H1 (cell line): ENCODE measurements at regions not wholly inside any gene's neighbourhood (a gene's known extent, or its start where the extent isn't known, plus 50 kb on each side); places are given as distances from the start of the nearest gene placed in this dataset.
"Not testable (repeated sequence)": the region's sequence is repeated elsewhere in the genome, so short reads cannot be mapped to it uniquely, and the experiment has no call there.

Experiments
- CTCF ChIA-PET: fragments of 300-600 bp; sonication (Branson Sonifier 250); formaldehyde crosslinking; loops from one replicate; lab custom pipeline; 2021; ENCODE audit not compliant: partially characterized antibody; lab: Charles Lee
- POLR2A ChIA-PET: fragments of 300-600 bp; sonication (Branson Sonifier 250); formaldehyde crosslinking; loops from one replicate; lab custom pipeline; 2021; ENCODE audit warnings: inconsistent platforms; ENCODE audit not compliant: partially characterized antibody; lab: Charles Lee
- DNase-seq, 2 experiments: peaks; one replicate each; pipeline versions ENCODE4 v3.0.0 to v3.0.0-alpha.2; 2010 to 2022; ENCODE audit warnings: low spot score in 2 of 2, low read depth in 1 of 2, mixed read lengths in 1 of 2
- FAIRE-seq: peaks from 2 replicates; lab custom pipeline; 2011; peaks lifted over from hg19 to GRCh38; lab: Jason Lieb, UNC
- H2AFZ ChIP-seq: 2 replicates; pipeline ENCODE4 v1.8.1; 2012; ENCODE audit warnings: low read length, inconsistent platforms
- H2AK5ac ChIP-seq: 2 replicates; pipeline ENCODE4 v1.6.1; 2013; ENCODE audit warnings: low read depth, low read length
- H2BK120ac ChIP-seq: replicated peaks from 2 replicates; pipeline ENCODE3; 2013; ENCODE audit warnings: low read depth, low read length, inconsistent platforms
- H2BK12ac ChIP-seq: 2 replicates; pipeline ENCODE4 v1.6.1; 2013; ENCODE audit warnings: low read depth, low read length
- H2BK15ac ChIP-seq: 2 replicates; pipeline ENCODE4 v1.6.1; 2013; ENCODE audit warnings: low read length
- H2BK20ac ChIP-seq: 2 replicates; pipeline ENCODE4 v1.6.1; 2013; ENCODE audit warnings: low read length
- H2BK5ac ChIP-seq: 2 replicates; pipeline ENCODE4 v1.6.1; 2013; ENCODE audit warnings: low read depth, low read length
- H3K14ac ChIP-seq: 2 replicates; pipeline ENCODE4 v1.6.1; 2013; ENCODE audit warnings: inconsistent platforms; ENCODE audit not compliant: insufficient read length
- H3K18ac ChIP-seq: 2 replicates; pipeline ENCODE4 v1.6.1; 2013; ENCODE audit warnings: low read length; ENCODE audit errors: extremely low read depth
- H3K23ac ChIP-seq: 2 replicates; pipeline ENCODE4 v1.6.1; 2013; ENCODE audit warnings: inconsistent platforms; ENCODE audit not compliant: insufficient read length
- H3K23me2 ChIP-seq: 2 replicates; pipeline ENCODE4 v1.6.1; 2013; ENCODE audit warnings: low read depth, low read length
- H3K27ac ChIP-seq: 2 replicates; pipeline ENCODE4 v1.6.1; 2011; ENCODE audit warnings: low read depth, low read length, inconsistent platforms
- H3K27me3 ChIP-seq, 4 experiments: replicated peaks in 1 of 4; 1 replicate in 1 of 4; 2 replicates in 3 of 4; pipeline versions ENCODE4 v1.6.1 to v1.8.1; 2011 to 2013; ENCODE audit warnings: low read length in 3 of 4, mild to moderate bottlenecking in 3 of 4, inconsistent platforms in 2 of 4, mixed read lengths in 2 of 4, moderate library complexity in 1 of 4; ENCODE audit not compliant: control insufficient read depth in 3 of 4, insufficient read depth in 3 of 4; ENCODE audit errors: extremely low read depth in 1 of 4
- H3K36me3 ChIP-seq, 4 experiments: 2 replicates each; pipeline versions ENCODE4 v1.6.1 to v1.8.1; 2011 to 2013; ENCODE audit warnings: mild to moderate bottlenecking in 4 of 4, low read length in 3 of 4, moderate library complexity in 2 of 4, control low read depth in 1 of 4, inconsistent platforms in 1 of 4; ENCODE audit not compliant: insufficient read depth in 4 of 4, control insufficient read depth in 2 of 4
- H3K4ac ChIP-seq: replicated peaks from 2 replicates; pipeline ENCODE3; 2013; ENCODE audit warnings: low read length, low read depth, mixed read lengths, inconsistent platforms; ENCODE audit not compliant: insufficient read length
- H3K4me1 ChIP-seq, 4 experiments: replicated peaks in 1 of 4; 1 replicate in 1 of 4; 2 replicates in 3 of 4; pipeline versions ENCODE4 v1.6.1 to v1.8.1; 2011 to 2013; ENCODE audit warnings: low read length in 3 of 4, inconsistent platforms in 2 of 4, mixed read lengths in 1 of 4; ENCODE audit not compliant: insufficient read depth in 4 of 4, control insufficient read depth in 3 of 4
- H3K4me2 ChIP-seq, 2 experiments: 2 replicates each; pipeline versions ENCODE4 v1.6.1 to v1.8.1; 2011 to 2013; ENCODE audit warnings: low read depth in 2 of 2, low read length in 2 of 2, control low read depth in 1 of 2, inconsistent platforms in 1 of 2, mild to moderate bottlenecking in 1 of 2; ENCODE audit not compliant: insufficient read depth in 1 of 2
- H3K4me3 ChIP-seq, 4 experiments: fragments of 200-600, 300-600 bp in 1 of 4; sonication (generic), shearing (Covaris generic), sonication (Bioruptor Twin) in 1 of 4; 2 replicates each; pipeline versions ENCODE4 v1.5.1 to v1.8.1; 2011 to 2016; ENCODE audit warnings: low read length in 4 of 4, low read depth in 3 of 4, control low read depth in 2 of 4, inconsistent platforms in 2 of 4, mild to moderate bottlenecking in 2 of 4, mixed read lengths in 1 of 4, moderate library complexity in 1 of 4; ENCODE audit not compliant: insufficient read depth in 2 of 4; ENCODE audit errors: extremely low read depth in 1 of 4
- H3K56ac ChIP-seq: replicated peaks from 2 replicates; pipeline ENCODE3; 2013; ENCODE audit warnings: low read depth, mild to moderate bottlenecking, mixed read lengths, low read length, inconsistent platforms; ENCODE audit not compliant: insufficient read length
- H3K79me1 ChIP-seq: 2 replicates; pipeline ENCODE4 v1.6.1; 2013; ENCODE audit warnings: low read depth, low read length, control low read depth
- H3K79me2 ChIP-seq, 2 experiments: 2 replicates each; pipeline versions ENCODE4 v1.6.1 to v1.8.1; 2012 to 2013; ENCODE audit warnings: low read length in 2 of 2, mild to moderate bottlenecking in 2 of 2, inconsistent platforms in 1 of 2; ENCODE audit not compliant: insufficient read depth in 2 of 2, control insufficient read depth in 1 of 2
- H3K9ac ChIP-seq, 4 experiments: replicated peaks in 1 of 4; 1 replicate in 1 of 4; 2 replicates in 3 of 4; pipeline versions ENCODE4 v1.6.1 to v1.8.1; 2011 to 2013; ENCODE audit warnings: low read depth in 3 of 4, low read length in 3 of 4, control low read depth in 2 of 4, mild to moderate bottlenecking in 2 of 4, moderate library complexity in 2 of 4, inconsistent platforms in 1 of 4; ENCODE audit errors: extremely low read depth in 1 of 4
- H3K9me3 ChIP-seq, 2 experiments: 2 replicates each; pipeline versions ENCODE4 v1.6.1 to v1.8.1; 2012 to 2013; ENCODE audit warnings: mild to moderate bottlenecking in 2 of 2, moderate library complexity in 2 of 2, control low read depth in 1 of 2, inconsistent platforms in 1 of 2, low read depth in 1 of 2, low read length in 1 of 2, mixed read lengths in 1 of 2; ENCODE audit not compliant: insufficient read depth in 2 of 2
- H4K20me1 ChIP-seq, 2 experiments: replicated peaks in 1 of 2; 2 replicates each; pipeline versions ENCODE3 to v1.8.1; 2011 to 2013; ENCODE audit warnings: inconsistent platforms in 2 of 2, low read length in 2 of 2, mild to moderate bottlenecking in 1 of 2; ENCODE audit not compliant: insufficient read depth in 2 of 2, control insufficient read depth in 1 of 2
- H4K5ac ChIP-seq: 2 replicates; pipeline ENCODE4 v1.6.1; 2013; ENCODE audit warnings: low read length, low read depth, mixed read lengths, inconsistent platforms; ENCODE audit not compliant: insufficient read length
- H4K8ac ChIP-seq: 2 replicates; pipeline ENCODE4 v1.8.0; 2013; ENCODE audit warnings: mild to moderate bottlenecking, moderate library complexity, low read length, inconsistent platforms; ENCODE audit not compliant: insufficient read depth; ENCODE audit errors: extremely low read depth
- H4K91ac ChIP-seq: replicated peaks from 2 replicates; pipeline ENCODE3; 2013; ENCODE audit warnings: low read length, mixed read lengths, inconsistent platforms; ENCODE audit not compliant: insufficient read length
- WGBS, 2 experiments: shearing (Covaris generic) in 1 of 2; methylation state at CpG; one replicate each; pipeline versions ENCODE4 v1.1.6 to v1.1.7; 2013 to 2015; ENCODE audit warnings: low lambda C conversion rate in 2 of 2, mixed read lengths in 2 of 2, inconsistent platforms in 1 of 2, low coverage in 1 of 2, missing lambda C conversion rate in 1 of 2; ENCODE audit not compliant: insufficient replicate concordance in 2 of 2, insufficient coverage in 1 of 2, insufficient read length in 1 of 2; ENCODE audit errors: extremely low coverage in 1 of 2, missing lambda C conversion rate in 1 of 2; 5-methylcytosine and 5-hydroxymethylcytosine counted together

DNA sequence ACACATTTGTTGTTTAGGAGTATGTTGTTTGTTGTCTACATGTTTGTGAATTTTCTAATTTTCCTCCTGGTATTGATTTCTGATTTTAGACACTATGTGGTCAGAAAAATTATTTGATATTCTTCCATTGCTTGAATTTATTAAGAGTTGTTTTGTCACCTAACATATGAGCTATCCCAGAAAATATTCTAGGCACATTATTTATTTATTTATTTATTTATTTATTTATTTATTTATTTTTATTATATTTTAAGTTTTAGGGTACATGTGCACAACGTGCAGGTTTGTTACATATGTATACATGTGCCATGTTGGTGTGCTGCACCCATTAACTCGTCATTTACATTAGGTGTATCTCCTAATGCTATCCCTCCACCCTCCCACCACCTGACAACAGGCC lies 320.8 kb upstream of the CCNG1 start:
- H3K27ac ChIP-seq, H2BK20ac ChIP-seq, H4K5ac ChIP-seq, H3K9me3 ChIP-seq, H2BK12ac ChIP-seq, H3K79me2 ChIP-seq, H4K91ac ChIP-seq, H3K4me1 ChIP-seq, H3K4me3 ChIP-seq, H3K14ac ChIP-seq, H3K56ac ChIP-seq, H2BK15ac ChIP-seq, POLR2A ChIA-PET, CTCF ChIA-PET, H3K9ac ChIP-seq, H3K36me3 ChIP-seq, H4K20me1 ChIP-seq, H4K8ac ChIP-seq, H3K4ac ChIP-seq, H2AK5ac ChIP-seq, H3K27me3 ChIP-seq, H3K79me1 ChIP-seq, H2BK5ac ChIP-seq, H3K23ac ChIP-seq, H3K23me2 ChIP-seq, H3K4me2 ChIP-seq, H3K18ac ChIP-seq, FAIRE-seq, H2BK120ac ChIP-seq, H2AFZ ChIP-seq, DNase-seq: not testable (repeated sequence)
- WGBS, 2 experiments = 100% methylated on average over 2 of the region's 2 CpGs; no CpG with 5 or more reads in 1 of the 2 experiments
